Heart left ventricle (tissue), 13 donors: ENCODE measurements at regions not wholly inside any gene's neighbourhood (a gene's known extent, or its start where the extent isn't known, plus 50 kb on each side); places are given as distances from the start of the nearest gene placed in this dataset.

Experiments
- POLR2A ChIP-seq, 2 donors: fragments of 450-650 bp; IDR thresholded peaks; one replicate each; pipeline ENCODE4 v1.6.1; 2017; ENCODE audit warnings: antibody characterized with exemption in 2 of 2, mild to moderate bottlenecking in 2 of 2, moderate library complexity in 2 of 2
- TF ChIP-seq, protein P1 (sequence below), 12 donors: fragments of 200-600 bp; sonication (generic) in 4 of 12; IDR thresholded peaks; one replicate each; pipeline versions ENCODE4 v1.5.0 to v1.8.0; 2018 to 2022; ENCODE audit warnings: antibody characterized with exemption in 12 of 12, mild to moderate bottlenecking in 5 of 12
- donor health status: ischemic (EF 13 %, LVEDD 7.1; RV severe dilation, severe dysfunction).
- donor health status: DM: no; HTN: yes; CAD: no.
- donor health status: DM: no; HTN: no; CAD: no.
- donor health status: ischemic (EF 25% LVEDD 6.9; RV normal size, moderate dysfunction).
- donor health status: ischemic (EF 25% LVEDD 5.7; RV mildly dilated, moderate dysfunction).
- donor health status: ischemic (EF 35%, LVEDD 5.7; RV mildly dilated, moderate dysfunction).
- donor health status: nonischemic (EF 11% LVEDD 7.7; RV severe dilation, severe dysfunction).
- donor health status: DM: yes; HTN: yes; CAD: no.
- donor health status: PGD.
- donor health status: ischemic (EF 29% LVEDD 5.4; RV normal size, mild dysfunction).
- donor health status: nonischemic (EF 23%, LVEDD 6.1; RV moderate dilation, normal function).

DNA sequence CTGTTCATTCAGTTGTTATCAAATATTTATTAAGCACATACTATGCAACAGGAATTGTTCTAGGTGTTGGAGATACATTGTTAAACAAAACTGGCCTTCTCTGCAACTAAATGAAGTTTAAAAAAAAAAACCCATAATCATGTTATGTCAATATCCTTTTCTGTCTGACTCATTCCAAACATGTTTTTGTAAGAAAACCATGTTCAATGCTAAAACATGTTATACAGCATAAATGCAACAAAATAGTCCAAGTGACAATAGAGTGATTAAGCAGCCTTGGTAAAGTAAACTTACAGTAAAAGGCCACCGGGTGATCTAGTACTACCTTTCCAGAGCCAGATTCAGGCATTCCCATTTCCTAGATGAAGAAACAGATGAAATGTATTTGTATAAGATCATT is 278.0 kb upstream of the NECTIN3 start:
- TF ChIP-seq, protein P1, sequence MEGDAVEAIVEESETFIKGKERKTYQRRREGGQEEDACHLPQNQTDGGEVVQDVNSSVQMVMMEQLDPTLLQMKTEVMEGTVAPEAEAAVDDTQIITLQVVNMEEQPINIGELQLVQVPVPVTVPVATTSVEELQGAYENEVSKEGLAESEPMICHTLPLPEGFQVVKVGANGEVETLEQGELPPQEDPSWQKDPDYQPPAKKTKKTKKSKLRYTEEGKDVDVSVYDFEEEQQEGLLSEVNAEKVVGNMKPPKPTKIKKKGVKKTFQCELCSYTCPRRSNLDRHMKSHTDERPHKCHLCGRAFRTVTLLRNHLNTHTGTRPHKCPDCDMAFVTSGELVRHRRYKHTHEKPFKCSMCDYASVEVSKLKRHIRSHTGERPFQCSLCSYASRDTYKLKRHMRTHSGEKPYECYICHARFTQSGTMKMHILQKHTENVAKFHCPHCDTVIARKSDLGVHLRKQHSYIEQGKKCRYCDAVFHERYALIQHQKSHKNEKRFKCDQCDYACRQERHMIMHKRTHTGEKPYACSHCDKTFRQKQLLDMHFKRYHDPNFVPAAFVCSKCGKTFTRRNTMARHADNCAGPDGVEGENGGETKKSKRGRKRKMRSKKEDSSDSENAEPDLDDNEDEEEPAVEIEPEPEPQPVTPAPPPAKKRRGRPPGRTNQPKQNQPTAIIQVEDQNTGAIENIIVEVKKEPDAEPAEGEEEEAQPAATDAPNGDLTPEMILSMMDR (IDR thresholded peaks at IDR 0.05), result no peak
- TF ChIP-seq POLR2A (IDR thresholded peaks at IDR 0.05), result no peak
